ENCODE measurements at regions not wholly inside any gene's neighbourhood (a gene's known extent, or its start where the extent isn't known, plus 50 kb on each side); places are given as distances from the start of the nearest gene placed in this dataset.

DNA sequence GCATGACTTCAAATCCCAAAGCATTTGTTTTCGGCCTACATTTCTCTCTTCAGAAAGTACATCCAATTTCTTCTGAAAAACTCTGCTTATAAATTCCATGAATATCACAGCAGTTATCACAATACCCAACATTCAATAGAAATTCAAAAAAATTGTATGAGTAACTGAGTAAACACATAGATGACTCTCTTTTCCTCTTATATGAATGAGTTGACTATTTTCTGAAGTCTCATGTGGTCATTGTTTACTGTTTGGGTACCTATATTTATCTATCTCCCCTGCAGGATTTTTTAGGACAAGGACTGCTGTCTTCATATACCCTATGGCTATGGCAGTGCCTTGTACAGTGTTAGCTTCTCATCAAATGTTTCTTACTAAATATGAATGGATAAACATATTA lies 157.1 kb downstream of the HTR1A start:
- H2BK15ac ChIP-seq (ENCODE audit: low read length): no peak overlapping the region
- no peak overlapping the region for H2BK20ac ChIP-seq (ENCODE audit: low read length)
- H2BK5ac ChIP-seq (ENCODE audit: low read depth, low read length): no peak overlapping the region
- DNase-seq (ENCODE audit: low read depth in 1 of 2, low spot score in 2 of 2): no peak
- H4K20me1 ChIP-seq (replicated peaks in 1 of 2; ENCODE audit: control insufficient read depth in 1 of 2, insufficient read depth in 2 of 2, low read length in 2 of 2): no peaks in the 10 kb centered on the region
- H3K4me2 ChIP-seq (ENCODE audit: insufficient read depth in 1 of 2, low read depth in 2 of 2, low read length in 2 of 2): no peak overlapping the region
- H3K23ac ChIP-seq (ENCODE audit: insufficient read length): no peak overlapping the region
- no peaks in the 10 kb centered on the region for H3K79me1 ChIP-seq (ENCODE audit: low read depth, low read length)
- H2BK120ac ChIP-seq (replicated peaks; ENCODE audit: low read depth, low read length): no peak overlapping the region
- H3K36me3 ChIP-seq (ENCODE audit: control insufficient read depth in 2 of 4, insufficient read depth in 4 of 4, low read length in 3 of 4): no peaks in the 10 kb centered on the region
- H4K5ac ChIP-seq (ENCODE audit: insufficient read length, low read depth, low read length): no peak overlapping the region
- no peak overlapping the region for H3K9ac ChIP-seq (replicated peaks in 1 of 4; ENCODE audit: extremely low read depth in 1 of 4, low read depth in 3 of 4, low read length in 3 of 4)
- H3K18ac ChIP-seq (ENCODE audit: extremely low read depth, low read length): no peak overlapping the region
- no peak overlapping the region for H3K4me3 ChIP-seq (ENCODE audit: extremely low read depth in 1 of 4, insufficient read depth in 2 of 4, low read depth in 3 of 4, low read length in 4 of 4)
- no peaks in the 10 kb centered on the region for H3K4me1 ChIP-seq (replicated peaks in 1 of 4; ENCODE audit: control insufficient read depth in 3 of 4, insufficient read depth in 4 of 4, low read length in 3 of 4)
- no peaks in the 10 kb centered on the region for H3K9me3 ChIP-seq (ENCODE audit: insufficient read depth in 2 of 2, low read depth in 1 of 2, low read length in 1 of 2)
- WGBS, 2 experiments (ENCODE audit: extremely low coverage in 1 of 2, insufficient coverage in 1 of 2, insufficient read length in 1 of 2, insufficient replicate concordance in 2 of 2, low coverage in 1 of 2, low lambda C conversion rate in 2 of 2, missing lambda C conversion rate in 1 of 2): 74% methylated on average over 1 of the region's 1 CpG; no CpG with 5 or more reads in 1 of the 2 experiments
- POLR2A ChIA-PET (ENCODE audit: partially characterized antibody): no interaction called here
- no peak overlapping the region for H3K27ac ChIP-seq (ENCODE audit: low read depth, low read length)
- CTCF ChIA-PET (ENCODE audit: partially characterized antibody): interaction anchor here (1.1 kb wide), 1 partner anchor 20 kb away, joined by 3 read pairs; no protein-coding TSS in a partner anchor
- H2BK12ac ChIP-seq (ENCODE audit: low read depth, low read length): no peak overlapping the region
- no peak overlapping the region for H2AK5ac ChIP-seq (ENCODE audit: low read depth, low read length)
- H3K23me2 ChIP-seq (ENCODE audit: low read depth, low read length): no peaks in the 10 kb centered on the region
- TF ChIP-seq HDAC2 (IDR thresholded peaks at IDR 0.05; ENCODE audit: borderline replicate concordance in 1 of 2, low read depth in 2 of 2, low read length in 2 of 2) (no peak), EZH2 (IDR thresholded peaks at IDR 0.05; ENCODE audit: low read depth, low read length, severe bottlenecking) (no peak), CTBP2 (IDR thresholded peaks at IDR 0.05; ENCODE audit: borderline replicate concordance, insufficient read depth, insufficient read length, low read length) (no peak), SRF (IDR thresholded peaks at IDR 0.05; ENCODE audit: low read depth, low read length) (no peak), KDM1A (IDR thresholded peaks at IDR 0.05; ENCODE audit: borderline replicate concordance, low read length) (no peak)
- TF ChIP-seq, protein P1, sequence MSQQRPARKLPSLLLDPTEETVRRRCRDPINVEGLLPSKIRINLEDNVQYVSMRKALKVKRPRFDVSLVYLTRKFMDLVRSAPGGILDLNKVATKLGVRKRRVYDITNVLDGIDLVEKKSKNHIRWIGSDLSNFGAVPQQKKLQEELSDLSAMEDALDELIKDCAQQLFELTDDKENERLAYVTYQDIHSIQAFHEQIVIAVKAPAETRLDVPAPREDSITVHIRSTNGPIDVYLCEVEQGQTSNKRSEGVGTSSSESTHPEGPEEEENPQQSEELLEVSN (IDR thresholded peaks at IDR 0.05): no peak
- TF ChIP-seq, protein P2, sequence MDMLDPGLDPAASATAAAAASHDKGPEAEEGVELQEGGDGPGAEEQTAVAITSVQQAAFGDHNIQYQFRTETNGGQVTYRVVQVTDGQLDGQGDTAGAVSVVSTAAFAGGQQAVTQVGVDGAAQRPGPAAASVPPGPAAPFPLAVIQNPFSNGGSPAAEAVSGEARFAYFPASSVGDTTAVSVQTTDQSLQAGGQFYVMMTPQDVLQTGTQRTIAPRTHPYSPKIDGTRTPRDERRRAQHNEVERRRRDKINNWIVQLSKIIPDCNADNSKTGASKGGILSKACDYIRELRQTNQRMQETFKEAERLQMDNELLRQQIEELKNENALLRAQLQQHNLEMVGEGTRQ (IDR thresholded peaks at IDR 0.05; ENCODE audit: low read length): no peak
- no peak for FAIRE-seq
- H3K27me3 ChIP-seq (replicated peaks in 1 of 4; ENCODE audit: control insufficient read depth in 3 of 4, extremely low read depth in 1 of 4, insufficient read depth in 3 of 4, low read length in 3 of 4): no peaks in the 10 kb centered on the region
- no peak overlapping the region for H4K8ac ChIP-seq (ENCODE audit: extremely low read depth, insufficient read depth, low read length)
- no peaks in the 10 kb centered on the region for H3K79me2 ChIP-seq (ENCODE audit: control insufficient read depth in 1 of 2, insufficient read depth in 2 of 2, low read length in 2 of 2)
- no peak overlapping the region for H2AFZ ChIP-seq (ENCODE audit: low read length)
- H3K4ac ChIP-seq (replicated peaks; ENCODE audit: insufficient read length, low read depth, low read length): no peak overlapping the region
- no peak overlapping the region for H3K14ac ChIP-seq (ENCODE audit: insufficient read length)
- H3K56ac ChIP-seq (replicated peaks; ENCODE audit: insufficient read length, low read depth, low read length): no peak overlapping the region
- no peak overlapping the region for H4K91ac ChIP-seq (replicated peaks; ENCODE audit: insufficient read length, low read length)

Data from H1 (cell line).